ENCODE measurements at regions not wholly inside any gene's neighbourhood (a gene's known extent, or its start where the extent isn't known, plus 50 kb on each side); places are given as distances from the start of the nearest gene placed in this dataset.
"Not testable (repeated sequence)": the region's sequence is repeated elsewhere in the genome, so short reads cannot be mapped to it uniquely, and the experiment has no call there.

DNA sequence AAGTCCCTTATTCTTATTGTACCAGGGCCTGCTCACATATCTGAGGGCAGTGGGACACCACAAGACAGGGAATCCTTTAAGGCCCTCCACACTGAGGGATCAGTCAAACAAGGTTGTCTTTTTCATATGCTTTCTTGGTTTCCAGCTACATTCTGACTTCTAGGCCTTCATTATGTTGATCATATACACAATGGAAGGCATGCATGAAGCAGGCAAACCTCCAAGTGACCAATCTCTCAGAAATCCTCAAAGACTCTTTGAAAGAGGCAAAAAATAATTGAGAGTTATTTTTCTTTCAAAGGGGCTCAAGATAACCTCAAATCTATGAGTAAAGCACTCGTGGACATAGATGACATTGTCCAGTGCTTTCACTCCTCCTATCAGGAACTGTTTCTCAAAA lies 1195.9 kb upstream of the ACO1 start:
- ATAC-seq (no peak), DNase-seq (no peak)
- intact Hi-C loops (cut with micrococcal nuclease) = no loop called here
- TF ChIP-seq, protein P1, sequence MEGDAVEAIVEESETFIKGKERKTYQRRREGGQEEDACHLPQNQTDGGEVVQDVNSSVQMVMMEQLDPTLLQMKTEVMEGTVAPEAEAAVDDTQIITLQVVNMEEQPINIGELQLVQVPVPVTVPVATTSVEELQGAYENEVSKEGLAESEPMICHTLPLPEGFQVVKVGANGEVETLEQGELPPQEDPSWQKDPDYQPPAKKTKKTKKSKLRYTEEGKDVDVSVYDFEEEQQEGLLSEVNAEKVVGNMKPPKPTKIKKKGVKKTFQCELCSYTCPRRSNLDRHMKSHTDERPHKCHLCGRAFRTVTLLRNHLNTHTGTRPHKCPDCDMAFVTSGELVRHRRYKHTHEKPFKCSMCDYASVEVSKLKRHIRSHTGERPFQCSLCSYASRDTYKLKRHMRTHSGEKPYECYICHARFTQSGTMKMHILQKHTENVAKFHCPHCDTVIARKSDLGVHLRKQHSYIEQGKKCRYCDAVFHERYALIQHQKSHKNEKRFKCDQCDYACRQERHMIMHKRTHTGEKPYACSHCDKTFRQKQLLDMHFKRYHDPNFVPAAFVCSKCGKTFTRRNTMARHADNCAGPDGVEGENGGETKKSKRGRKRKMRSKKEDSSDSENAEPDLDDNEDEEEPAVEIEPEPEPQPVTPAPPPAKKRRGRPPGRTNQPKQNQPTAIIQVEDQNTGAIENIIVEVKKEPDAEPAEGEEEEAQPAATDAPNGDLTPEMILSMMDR (IDR thresholded peaks at IDR 0.05) = no peak
- Mint-ChIP-seq H3K27me3 (no peaks in the 10 kb centered on the region), H3K4me1 (ENCODE audit: low read depth) (peaks cover 2% of the 10 kb centered on the region), H3K9me3 (peaks cover 2% of the 10 kb centered on the region), H3K36me3 (ENCODE audit: low read depth) (no peaks in the 10 kb centered on the region), H3K4me3 (no peak overlapping the region), H3K27ac (no peak overlapping the region)
- POLR2A ChIA-PET = no interaction called here
- CTCF ChIA-PET = no interaction called here

DNA sequence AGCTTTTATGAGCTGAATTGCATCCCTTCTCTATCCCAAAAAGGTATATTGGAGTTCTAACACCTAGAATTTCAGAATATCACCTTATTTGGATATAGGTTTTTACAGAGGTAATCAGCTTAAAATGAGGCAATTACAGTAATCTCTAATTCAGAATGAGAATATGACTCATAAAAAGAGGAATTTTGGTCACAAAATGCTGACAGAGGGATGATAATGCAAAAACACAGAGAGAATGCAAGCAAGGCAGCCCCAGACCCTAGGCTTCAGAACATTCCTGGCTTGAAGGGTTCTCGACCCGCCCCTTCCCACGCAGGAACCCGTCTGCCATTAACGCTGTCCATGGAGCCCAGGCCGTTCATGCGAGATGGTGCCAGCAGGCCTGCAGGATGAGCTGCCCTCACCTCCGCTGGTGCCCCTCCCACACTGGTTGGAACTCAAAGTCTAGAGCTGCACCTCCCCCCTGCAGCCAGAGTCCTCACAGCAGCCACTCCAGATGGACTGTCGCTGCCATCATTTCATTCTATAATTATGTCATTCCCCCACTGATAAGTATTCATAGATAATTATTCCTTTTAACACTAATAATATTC lies 1173.4 kb upstream of the ACO1 start:
- peak overlapping the region; percentile 34 for H3K4me3 Mint-ChIP-seq
- peaks cover 1% of the 10 kb centered on the region for H3K9me3 Mint-ChIP-seq
- no peak overlapping the region for H3K27ac Mint-ChIP-seq
- TF ChIP-seq, protein P1 (IDR thresholded peaks at IDR 0.05) = no peak
- H3K27me3 Mint-ChIP-seq = no peaks in the 10 kb centered on the region
- intact Hi-C loops (cut with micrococcal nuclease) = no loop called here
- H3K4me1 Mint-ChIP-seq (ENCODE audit: low read depth) = peaks cover 11% of the 10 kb centered on the region
- ATAC-seq (peak; percentile 56), DNase-seq (peak; percentile 20)
- POLR2A ChIA-PET = no interaction called here
- CTCF ChIA-PET = no interaction called here
- H3K36me3 Mint-ChIP-seq (ENCODE audit: low read depth) = no peaks in the 10 kb centered on the region

DNA sequence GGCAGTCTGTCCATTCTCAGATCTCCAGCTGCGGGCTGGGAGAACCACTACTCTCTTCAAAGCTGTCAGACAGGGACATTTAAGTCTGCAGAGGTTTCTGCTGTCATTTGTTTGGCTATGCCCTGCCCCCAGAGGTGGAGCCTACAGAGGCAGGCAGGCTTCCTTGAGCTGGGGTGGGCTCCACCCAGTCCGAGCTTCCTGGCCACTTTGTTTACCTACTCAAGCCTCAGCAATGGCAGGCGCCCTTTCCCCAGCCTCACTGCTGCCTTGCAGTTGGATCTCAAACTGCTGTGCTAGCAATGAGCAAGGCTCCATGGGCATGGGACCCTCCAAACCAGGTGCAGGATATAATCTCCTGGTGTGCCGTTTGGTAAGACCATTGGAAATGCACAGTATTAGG lies 1154.5 kb upstream of the ACO1 start:
- H3K4me1 Mint-ChIP-seq (ENCODE audit: low read depth); H3K9me3 Mint-ChIP-seq; ATAC-seq; intact Hi-C loops (cut with micrococcal nuclease); DNase-seq; H3K27ac Mint-ChIP-seq; H3K27me3 Mint-ChIP-seq; CTCF ChIA-PET; H3K36me3 Mint-ChIP-seq (ENCODE audit: low read depth); H3K4me3 Mint-ChIP-seq; POLR2A ChIA-PET: not testable (repeated sequence)

DNA sequence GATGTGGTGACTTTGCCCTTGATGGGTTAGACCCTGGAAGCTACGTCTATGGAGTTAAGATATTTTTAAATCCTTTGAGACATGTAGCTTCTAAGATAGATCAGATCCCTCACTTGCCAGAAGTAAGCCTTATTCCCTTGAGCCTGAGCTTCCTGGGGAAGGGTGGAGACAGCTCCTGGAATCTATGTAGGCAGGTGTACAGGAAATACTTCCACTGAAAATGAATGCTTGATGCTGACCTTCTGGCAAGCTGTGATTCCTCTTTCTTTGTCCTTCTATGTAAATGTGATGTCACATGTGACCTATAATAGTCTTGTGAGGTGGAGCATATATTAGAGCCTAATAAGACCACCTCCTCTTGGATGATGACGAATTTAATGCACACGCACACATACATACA lies 1152.0 kb upstream of the ACO1 start:
- Mint-ChIP-seq H3K36me3 (ENCODE audit: low read depth) (peaks cover 3% of the 10 kb centered on the region), H3K27ac (no peak overlapping the region), H3K4me1 (ENCODE audit: low read depth) (peaks cover 9% of the 10 kb centered on the region), H3K27me3 (no peaks in the 10 kb centered on the region), H3K9me3 (peaks cover 5% of the 10 kb centered on the region), H3K4me3 (no peak overlapping the region)
- ATAC-seq = no peak
- TF ChIP-seq, protein P1 (IDR thresholded peaks at IDR 0.05) = no peak
- DNase-seq = no peak
- intact Hi-C loops (cut with micrococcal nuclease) = no loop called here
- CTCF ChIA-PET = no interaction called here
- POLR2A ChIA-PET = no interaction called here

DNA sequence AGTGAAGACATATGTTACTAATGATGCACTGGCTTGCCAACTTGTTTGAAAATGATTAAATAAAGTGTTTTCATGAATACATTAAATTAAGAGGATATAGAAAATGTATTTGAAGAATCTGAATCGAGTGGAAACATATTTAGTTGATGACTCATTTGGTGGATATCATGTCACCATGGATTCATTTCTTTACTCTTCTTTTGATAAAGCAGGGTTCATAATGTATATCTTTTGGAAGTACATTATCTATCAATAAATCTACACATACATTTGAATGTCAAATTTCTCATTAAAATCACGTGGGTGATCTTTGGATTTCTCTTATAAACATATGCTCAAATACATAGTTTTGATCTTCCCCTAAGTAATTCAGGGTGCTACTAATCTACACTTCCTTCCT lies 1148.1 kb upstream of the ACO1 start:
- intact Hi-C loops (cut with micrococcal nuclease) = no loop called here
- DNase-seq = no peak
- ATAC-seq = no peak
- Mint-ChIP-seq H3K27me3 (no peaks in the 10 kb centered on the region), H3K4me1 (ENCODE audit: low read depth) (peaks cover 9% of the 10 kb centered on the region), H3K36me3 (ENCODE audit: low read depth) (no peaks in the 10 kb centered on the region), H3K9me3 (no peaks in the 10 kb centered on the region), H3K27ac (no peak overlapping the region), H3K4me3 (no peak overlapping the region)
- ChIA-PET POLR2A (no interaction called here), CTCF (no interaction called here)
- TF ChIP-seq, protein P1 (IDR thresholded peaks at IDR 0.05) = no peak

DNA sequence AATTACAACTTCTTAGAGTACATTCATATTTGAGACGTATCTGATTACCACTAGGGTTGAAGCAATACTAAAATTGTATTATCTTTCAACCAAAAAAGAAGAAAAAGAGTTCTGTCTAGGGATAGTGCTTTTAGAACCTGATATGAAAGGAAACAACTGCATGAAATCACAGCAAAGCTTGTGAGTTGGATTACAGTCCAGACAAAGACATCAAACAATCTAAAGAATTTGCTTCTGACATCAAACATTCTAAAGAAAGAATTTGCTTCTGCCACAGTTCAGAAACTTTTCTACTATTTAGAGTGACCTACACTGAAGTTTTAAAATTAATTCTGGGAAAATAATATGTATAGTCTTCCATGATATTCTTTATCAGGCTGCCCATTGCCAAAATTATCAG lies 1141.1 kb upstream of the ACO1 start:
- ATAC-seq (no peak), DNase-seq (no peak)
- no peaks in the 10 kb centered on the region for H3K9me3 Mint-ChIP-seq
- TF ChIP-seq, protein P1 (IDR thresholded peaks at IDR 0.05) = no peak
- H3K4me3 Mint-ChIP-seq = no peak overlapping the region
- ChIA-PET CTCF (interaction anchor here (1.4 kb wide), 1 partner anchor 1135 kb away, joined by 3 read pairs; no protein-coding TSS in a partner anchor), POLR2A (no interaction called here)
- intact Hi-C loops (cut with micrococcal nuclease) = no loop called here
- no peak overlapping the region for H3K27ac Mint-ChIP-seq
- H3K27me3 Mint-ChIP-seq = no peaks in the 10 kb centered on the region
- no peaks in the 10 kb centered on the region for H3K4me1 Mint-ChIP-seq (ENCODE audit: low read depth)
- H3K36me3 Mint-ChIP-seq (ENCODE audit: low read depth) = no peaks in the 10 kb centered on the region
